ENCODE measurements at regions not wholly inside any gene's neighbourhood (a gene's known extent, or its start where the extent isn't known, plus 50 kb on each side); places are given as distances from the start of the nearest gene placed in this dataset.

DNA sequence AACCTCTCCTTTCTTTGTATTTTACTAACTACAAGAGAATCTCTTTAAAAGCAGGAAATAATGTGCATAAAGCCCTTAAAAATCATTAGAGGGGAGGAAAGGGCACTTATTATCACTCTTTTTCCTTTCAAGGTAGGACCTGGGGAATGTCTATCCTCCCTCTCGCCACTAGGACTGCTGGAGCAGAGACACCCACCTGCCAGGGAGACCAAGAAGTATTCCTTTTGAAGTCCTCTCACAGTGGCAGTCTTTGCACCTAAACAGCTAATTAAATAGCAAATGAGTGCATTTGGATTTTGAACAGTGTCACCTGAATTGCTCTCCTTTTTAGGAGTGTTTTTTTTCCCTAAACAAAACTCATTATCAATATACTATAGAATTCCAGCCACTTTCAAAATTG is 874.1 kb downstream of the ZPLD1 start:
- Histone ChIP-seq H3K9me3 (replicated peaks; ENCODE audit: insufficient read depth, low read length) (no peaks in the 10 kb centered on the region), H3K79me2 (ENCODE audit: low read length) (no peaks in the 10 kb centered on the region), H3K4me1 (ENCODE audit: low read length) (no peaks in the 10 kb centered on the region), H3K27me3 (replicated peaks; ENCODE audit: insufficient read depth, low read length) (no peaks in the 10 kb centered on the region), H3K4me3 (ENCODE audit: low read length) (no peak overlapping the region), H3F3A (ENCODE audit: insufficient read depth, low read length) (no peaks in the 10 kb centered on the region), H3K27ac (ENCODE audit: low read length) (no peak overlapping the region), H3K9me2 (replicated peaks; ENCODE audit: insufficient read depth, low read length) (no peaks in the 10 kb centered on the region), H3K36me3 (replicated peaks; ENCODE audit: insufficient read depth, low read length) (no peaks in the 10 kb centered on the region), H2AFZ (ENCODE audit: low read length) (no peak overlapping the region), H3K9ac (ENCODE audit: low read length) (no peak overlapping the region), H3K4me2 (ENCODE audit: low read depth, low read length) (no peak overlapping the region), H4K20me1 (ENCODE audit: insufficient read depth, low read length) (no peaks in the 10 kb centered on the region)
- TF ChIP-seq EZH2phosphoT487 (IDR thresholded peaks at IDR 0.05; ENCODE audit: low read length) (no peak), EZH2 (optimal IDR thresholded peaks at IDR 0.05; ENCODE audit: low read depth, low read length) (no peak)
- TF ChIP-seq, protein P1, sequence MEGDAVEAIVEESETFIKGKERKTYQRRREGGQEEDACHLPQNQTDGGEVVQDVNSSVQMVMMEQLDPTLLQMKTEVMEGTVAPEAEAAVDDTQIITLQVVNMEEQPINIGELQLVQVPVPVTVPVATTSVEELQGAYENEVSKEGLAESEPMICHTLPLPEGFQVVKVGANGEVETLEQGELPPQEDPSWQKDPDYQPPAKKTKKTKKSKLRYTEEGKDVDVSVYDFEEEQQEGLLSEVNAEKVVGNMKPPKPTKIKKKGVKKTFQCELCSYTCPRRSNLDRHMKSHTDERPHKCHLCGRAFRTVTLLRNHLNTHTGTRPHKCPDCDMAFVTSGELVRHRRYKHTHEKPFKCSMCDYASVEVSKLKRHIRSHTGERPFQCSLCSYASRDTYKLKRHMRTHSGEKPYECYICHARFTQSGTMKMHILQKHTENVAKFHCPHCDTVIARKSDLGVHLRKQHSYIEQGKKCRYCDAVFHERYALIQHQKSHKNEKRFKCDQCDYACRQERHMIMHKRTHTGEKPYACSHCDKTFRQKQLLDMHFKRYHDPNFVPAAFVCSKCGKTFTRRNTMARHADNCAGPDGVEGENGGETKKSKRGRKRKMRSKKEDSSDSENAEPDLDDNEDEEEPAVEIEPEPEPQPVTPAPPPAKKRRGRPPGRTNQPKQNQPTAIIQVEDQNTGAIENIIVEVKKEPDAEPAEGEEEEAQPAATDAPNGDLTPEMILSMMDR (IDR thresholded peaks at IDR 0.05; ENCODE audit: low read length), result no peak
- DNase-seq, result no peak

- Histone ChIP-seq H4K20me1 (ENCODE audit: insufficient read depth, low read length) (no peaks in the 10 kb centered on the region), H3K4me1 (ENCODE audit: low read length) (no peaks in the 10 kb centered on the region), H3K27ac (ENCODE audit: low read length) (no peak overlapping the region), H3K9me3 (replicated peaks; ENCODE audit: insufficient read depth, low read length) (no peaks in the 10 kb centered on the region), H3K4me2 (ENCODE audit: low read depth, low read length) (no peak overlapping the region), H3F3A (ENCODE audit: insufficient read depth, low read length) (no peaks in the 10 kb centered on the region), H2AFZ (ENCODE audit: low read length) (no peak overlapping the region), H3K27me3 (replicated peaks; ENCODE audit: insufficient read depth, low read length) (no peaks in the 10 kb centered on the region), H3K9me2 (replicated peaks; ENCODE audit: insufficient read depth, low read length) (no peaks in the 10 kb centered on the region), H3K9ac (ENCODE audit: low read length) (no peak overlapping the region), H3K4me3 (ENCODE audit: low read length) (no peak overlapping the region), H3K36me3 (replicated peaks; ENCODE audit: insufficient read depth, low read length) (no peaks in the 10 kb centered on the region), H3K79me2 (ENCODE audit: low read length) (no peaks in the 10 kb centered on the region)
- DNase-seq, result no peak
- TF ChIP-seq, protein P1 (IDR thresholded peaks at IDR 0.05; ENCODE audit: low read length), result no peak
- no peak for TF ChIP-seq EZH2 (optimal IDR thresholded peaks at IDR 0.05; ENCODE audit: low read depth, low read length)
- no peak for TF ChIP-seq EZH2phosphoT487 (IDR thresholded peaks at IDR 0.05; ENCODE audit: low read length)
Observed at GRCh38 chr3:103319912-103320311, 885.1 kb downstream of the ZPLD1 start.

DNA sequence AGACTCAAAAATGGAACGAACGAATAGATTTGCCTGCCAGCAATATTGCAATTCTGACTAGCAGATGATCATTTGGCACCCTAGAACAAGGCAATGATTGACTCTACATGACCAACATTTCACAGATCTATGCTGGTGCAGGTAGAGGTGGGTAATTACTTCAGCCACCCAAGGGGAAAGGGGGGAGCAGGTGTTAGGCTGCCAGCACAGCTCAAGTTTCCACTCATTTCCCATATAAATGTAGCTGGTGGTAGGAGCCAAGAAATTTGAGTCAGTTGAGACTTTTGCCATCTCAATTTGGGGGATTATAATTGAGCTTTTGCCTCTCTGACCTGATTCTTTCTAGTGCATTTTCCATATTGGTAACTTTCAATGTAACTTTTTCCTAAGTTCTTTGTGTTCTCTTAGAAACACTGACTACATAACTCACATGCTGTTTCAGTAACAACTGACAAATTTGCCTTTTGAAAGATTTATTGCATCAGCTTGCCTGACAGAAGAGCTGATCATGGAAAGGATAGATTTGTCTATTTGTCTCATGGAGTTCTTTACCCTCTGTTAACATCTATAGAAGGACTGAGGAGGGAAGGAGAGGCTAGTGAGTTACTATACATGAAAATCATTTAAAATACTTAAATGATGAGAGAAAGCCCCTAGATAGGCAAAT is 902.5 kb downstream of the ZPLD1 start:
- no peak overlapping the region for H2AFZ ChIP-seq (ENCODE audit: low read length)
- H3F3A ChIP-seq (ENCODE audit: insufficient read depth, low read length), result no peaks in the 10 kb centered on the region

More for the DNA sequence above, 902.5 kb downstream of the ZPLD1 start:
- Histone ChIP-seq H3K4me3 (ENCODE audit: low read length) (no peak overlapping the region), H3K9ac (ENCODE audit: low read length) (no peak overlapping the region), H3K27me3 (replicated peaks; ENCODE audit: insufficient read depth, low read length) (no peaks in the 10 kb centered on the region), H3K4me2 (ENCODE audit: low read depth, low read length) (no peak overlapping the region), H3K9me3 (replicated peaks; ENCODE audit: insufficient read depth, low read length) (no peaks in the 10 kb centered on the region), H3K4me1 (ENCODE audit: low read length) (no peaks in the 10 kb centered on the region), H3K79me2 (ENCODE audit: low read length) (no peaks in the 10 kb centered on the region), H3K36me3 (replicated peaks; ENCODE audit: insufficient read depth, low read length) (no peaks in the 10 kb centered on the region), H3K27ac (ENCODE audit: low read length) (no peak overlapping the region), H4K20me1 (ENCODE audit: insufficient read depth, low read length) (no peaks in the 10 kb centered on the region), H3K9me2 (replicated peaks; ENCODE audit: insufficient read depth, low read length) (no peaks in the 10 kb centered on the region)
- DNase-seq, result no peak
- TF ChIP-seq EZH2phosphoT487 (IDR thresholded peaks at IDR 0.05; ENCODE audit: low read length) (no peak), EZH2 (optimal IDR thresholded peaks at IDR 0.05; ENCODE audit: low read depth, low read length) (no peak)
- TF ChIP-seq, protein P1 (IDR thresholded peaks at IDR 0.05; ENCODE audit: low read length), result no peak

Data from MM.1S (cell line).